Adipose tissue (tissue), 3 donors: ENCODE measurements at regions not wholly inside any gene's neighbourhood (a gene's known extent, or its start where the extent isn't known, plus 50 kb on each side); places are given as distances from the start of the nearest gene placed in this dataset.
"Not testable (repeated sequence)": the region's sequence is repeated elsewhere in the genome, so short reads cannot be mapped to it uniquely, and the experiment has no call there.

Source experiments
- H3K27ac ChIP-seq: one replicate; pipeline ENCODE4 v1.5.1; 2013; ENCODE audit warnings: low read depth, low read length
- WGBS, 3 donors: extraction: QIAGEN DNeasy Blood & Tissue Kit; methylation state at CpG; one replicate each; pipeline ENCODE4 v1.1.7; 2013; 5-methylcytosine and 5-hydroxymethylcytosine counted together
- donor health status: healthy with polysubstance abuse.
- donor health status: Bipolar disorder and iron deficiency.
- donor health status: healthy.

DNA sequence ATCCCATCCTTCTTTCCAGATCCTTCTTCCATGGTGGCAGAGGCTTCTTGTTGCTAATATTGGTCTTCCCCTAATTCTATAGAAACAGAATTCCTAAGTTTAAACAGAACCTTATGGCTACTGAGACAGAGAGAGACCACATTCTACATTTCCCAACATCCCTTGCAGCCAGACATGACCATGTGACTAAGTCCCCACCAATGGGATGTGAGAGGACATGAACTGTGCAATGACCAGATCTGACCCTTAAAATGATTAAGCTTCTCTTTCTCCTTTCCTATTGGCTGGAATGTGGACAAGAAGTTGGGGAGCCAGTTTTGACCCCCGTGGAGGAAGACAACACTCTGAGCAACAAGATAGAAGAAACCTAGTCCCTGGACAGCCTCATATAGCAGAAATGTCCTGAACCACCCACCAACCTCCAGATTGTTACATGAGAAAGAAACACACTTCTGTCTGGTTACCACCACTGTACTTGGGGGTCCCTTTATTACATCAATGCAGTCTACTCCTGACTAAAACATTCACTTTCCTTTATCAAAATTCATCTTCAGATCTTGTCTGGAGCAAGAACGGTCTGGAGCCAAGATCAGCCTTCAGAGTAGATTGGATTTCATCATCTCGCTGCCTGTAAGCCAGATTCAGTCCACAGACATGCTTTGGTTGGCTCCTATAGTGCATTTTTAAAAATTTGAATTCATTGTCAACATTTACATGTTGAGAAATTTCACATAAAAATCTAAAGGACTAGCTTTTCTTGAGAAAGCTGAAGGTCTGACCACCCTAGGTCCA is 183.9 kb downstream of the SHQ1 start:
- WGBS, 3 donors = 77 to 86% (median 80%) methylated on average over 3 of the region's 3 CpGs
- no peak overlapping the region for H3K27ac ChIP-seq

- H3K27ac ChIP-seq = no peak overlapping the region
- WGBS, 3 donors = 78 to 86% (median 80%) methylated on average over 4 of the region's 4 CpGs
These were observed 184.8 kb downstream of the SHQ1 start for GRCh38 chr3:72663429-72663828.

DNA sequence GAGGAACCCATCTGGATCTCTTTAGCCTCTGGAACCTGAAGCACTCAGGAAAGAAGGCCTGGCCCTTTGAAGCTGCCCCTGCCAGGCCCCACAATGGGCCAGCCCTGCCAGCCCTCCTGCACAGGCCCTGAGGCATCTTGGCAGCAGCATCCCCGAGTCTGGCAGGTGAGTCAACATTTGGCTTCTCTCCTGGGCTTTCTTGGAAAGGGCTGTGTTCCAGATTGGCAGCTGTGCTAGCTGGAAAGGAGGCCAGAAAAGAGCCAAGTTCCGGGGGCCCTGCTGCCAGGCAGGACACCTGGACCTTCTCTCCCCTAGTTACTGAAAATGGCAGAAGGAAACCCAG is 187.2 kb downstream of the SHQ1 start:
- no peak overlapping the region for H3K27ac ChIP-seq
- 17 to 59% (median 53%) methylated on average over 2 of the region's 2 CpGs for WGBS, 3 donors

DNA sequence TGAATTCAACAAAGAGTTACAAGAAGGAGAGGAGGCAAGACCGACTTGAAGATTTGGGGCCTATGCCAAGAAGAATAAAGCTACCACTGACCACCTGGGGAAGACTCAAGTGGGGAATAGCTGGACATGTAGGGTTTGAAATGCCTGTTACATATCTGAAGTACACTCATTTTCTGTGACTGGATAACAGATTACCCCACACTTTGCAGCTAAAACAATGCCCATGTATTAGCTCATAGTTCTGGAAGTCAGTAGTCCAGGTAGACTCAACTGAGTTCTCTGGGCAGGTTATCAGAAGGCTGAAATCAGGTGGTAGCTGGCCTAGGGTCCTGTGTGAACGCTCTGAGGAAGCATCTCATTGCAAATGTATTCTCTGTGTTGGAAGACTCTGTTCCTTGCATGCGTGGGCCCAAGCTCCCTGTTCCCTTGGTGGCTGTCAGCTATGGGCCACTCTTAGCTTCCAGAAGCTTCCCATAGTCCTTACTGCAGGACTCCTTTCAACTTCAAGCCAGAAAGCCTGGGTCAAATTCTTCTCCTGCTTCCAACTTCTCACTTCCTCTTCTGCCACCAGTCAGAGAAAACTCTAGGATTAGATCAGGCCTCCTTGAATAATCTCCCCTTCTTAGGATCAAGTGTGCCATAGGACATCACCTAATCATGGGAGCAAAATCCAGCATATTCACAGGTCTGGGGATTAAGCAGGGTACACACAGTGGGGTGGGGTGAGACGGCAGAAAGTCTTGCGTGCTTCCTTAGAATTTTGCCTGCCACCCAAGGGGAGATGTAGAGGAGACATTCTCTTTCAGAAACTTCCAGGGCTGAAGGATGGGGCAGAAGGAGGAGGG is 187.8 kb downstream of the SHQ1 start:
- 87 to 93% (median 89%) methylated on average over 5 of the region's 5 CpGs for WGBS, 3 donors
- no peak overlapping the region for H3K27ac ChIP-seq

DNA sequence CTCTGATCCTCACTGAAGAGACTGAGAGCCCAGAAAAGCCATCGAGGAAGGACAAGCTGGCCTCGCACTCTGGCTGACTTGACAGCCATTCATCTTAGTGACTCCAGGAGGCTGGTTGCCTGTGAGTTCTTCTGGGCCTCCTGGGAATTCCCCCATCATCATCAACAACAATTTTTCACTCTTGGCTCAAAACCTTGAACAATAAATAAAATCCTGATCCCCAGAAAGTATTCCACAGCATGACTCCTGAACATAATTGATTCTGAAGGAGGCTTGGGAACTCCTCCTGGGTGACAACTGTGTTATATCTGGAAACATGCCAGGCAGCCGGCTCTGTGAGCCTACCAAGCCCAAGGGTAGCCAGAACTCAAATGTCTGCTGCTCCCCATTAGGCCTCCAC is 188.6 kb downstream of the SHQ1 start:
- H3K27ac ChIP-seq = no peak overlapping the region
- 51 to 73% (median 69%) methylated on average over 3 of the region's 3 CpGs for WGBS, 3 donors

DNA sequence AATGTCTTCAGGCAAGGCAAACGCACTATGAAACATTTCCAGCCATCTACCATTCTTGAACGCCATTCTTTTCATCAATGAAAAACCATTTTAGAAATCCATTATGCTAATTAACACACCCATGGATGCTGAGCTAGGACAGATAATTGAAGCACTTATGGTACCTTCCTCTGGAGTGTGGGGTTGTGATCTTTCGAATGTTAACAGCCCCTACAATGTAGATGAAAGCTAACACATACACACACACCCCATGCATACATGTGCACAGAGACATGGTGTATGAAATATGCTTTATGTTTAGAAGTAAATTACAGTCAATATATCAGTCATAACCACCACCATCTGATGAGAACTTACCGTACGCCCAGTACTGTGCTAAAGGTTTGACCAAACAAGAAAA is 189.1 kb downstream of the SHQ1 start:
- no peak overlapping the region for H3K27ac ChIP-seq
- WGBS, 3 donors = 94 to 98% (median 96%) methylated on average over 5 of the region's 5 CpGs

DNA sequence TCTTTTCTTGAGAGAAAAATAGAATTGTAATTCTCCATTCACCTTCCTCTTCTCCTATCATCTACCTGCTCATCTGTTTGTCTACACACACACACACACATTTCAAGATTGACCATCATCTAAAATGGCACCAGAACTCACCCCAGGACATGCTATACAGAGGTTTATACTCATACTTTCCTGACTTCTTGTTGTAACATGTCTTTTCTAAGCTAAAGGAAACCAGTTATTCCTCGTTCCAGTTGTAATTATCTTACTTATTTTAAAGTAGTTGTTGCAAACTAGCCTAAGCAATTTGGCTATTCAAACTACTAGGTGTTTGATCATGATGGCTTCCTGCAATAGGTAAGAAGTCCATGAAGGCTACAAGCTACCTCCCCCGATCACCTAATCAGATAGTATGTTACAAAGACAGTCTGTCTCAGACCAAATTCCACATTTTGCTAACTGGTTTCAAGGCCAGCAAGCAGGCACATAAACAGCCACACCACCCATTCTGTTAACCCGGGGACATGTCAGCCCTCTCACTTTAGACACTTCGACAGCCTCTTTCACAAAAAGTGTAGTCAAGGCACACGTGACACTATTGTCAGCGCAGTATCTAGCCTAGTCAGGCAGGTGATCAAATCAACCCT is 189.7 kb downstream of the SHQ1 start:
- 89 to 96% (median 94%) methylated on average over 6 of the region's 6 CpGs for WGBS, 3 donors
- no peak overlapping the region for H3K27ac ChIP-seq

DNA sequence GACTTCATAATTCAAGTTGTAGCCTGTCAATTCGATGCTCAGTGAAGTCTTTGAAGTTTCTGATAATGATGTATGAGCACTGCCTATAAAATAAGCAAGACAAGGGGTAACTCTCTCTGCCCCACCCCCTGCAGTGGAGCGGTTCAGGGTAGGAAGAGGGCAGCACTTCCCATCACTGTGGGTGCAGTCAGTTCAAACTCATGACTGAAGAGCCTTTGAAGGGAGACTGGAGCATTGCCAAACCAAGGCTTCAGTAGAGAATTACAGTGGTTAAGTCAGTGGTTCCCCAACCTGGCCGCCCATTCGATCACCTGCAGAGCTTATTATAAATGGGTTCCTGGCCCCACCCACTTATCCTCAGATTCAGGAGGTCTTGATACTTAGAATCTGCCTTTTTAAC is 190.6 kb downstream of the SHQ1 start:
- no peak overlapping the region for H3K27ac ChIP-seq
- 49 to 65% (median 57%) methylated on average over 4 of the region's 4 CpGs for WGBS, 3 donors

GRCh38 chr3:72655723-72656122 is 192.5 kb downstream of the SHQ1 start:
- 76 to 82% (median 79%) methylated on average over 6 of the region's 6 CpGs for WGBS, 3 donors
- H3K27ac ChIP-seq = no peak overlapping the region

DNA sequence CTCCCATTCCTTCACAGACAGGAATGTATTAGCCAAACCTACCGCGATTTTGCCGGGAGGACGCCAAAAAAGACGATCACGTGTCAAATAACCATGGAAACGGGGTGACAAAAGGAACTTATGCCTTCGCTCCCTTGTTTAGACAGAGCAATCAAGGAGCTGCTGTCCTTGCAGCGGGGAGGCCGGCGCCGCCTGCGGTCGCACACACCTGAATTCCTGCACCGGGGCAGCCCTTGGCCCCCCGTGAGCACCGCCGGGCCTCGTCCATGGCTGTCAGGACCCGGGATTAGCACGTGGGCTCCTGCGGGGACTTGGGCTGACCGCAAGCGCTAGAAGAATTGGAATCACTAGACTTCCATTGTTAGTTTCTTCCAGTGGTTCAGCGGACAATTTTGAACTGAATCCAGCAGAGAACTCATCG is 193.1 kb downstream of the SHQ1 start:
- WGBS, 3 donors = 12 to 25% (median 14%) methylated on average over 26 of the region's 26 CpGs

GRCh38 chr3:72652395-72652794 is 195.8 kb downstream of the SHQ1 start:
- no peak overlapping the region for H3K27ac ChIP-seq
- WGBS, 3 donors = 64 to 90% (median 71%) methylated on average over 3 to 4 of the region's 4 CpGs

More for the DNA sequence above, 193.1 kb downstream of the SHQ1 start:
- H3K27ac ChIP-seq = no peak overlapping the region

- 98 to 99% (median 99%) methylated on average over 2 of the region's 2 CpGs for WGBS, 3 donors
- no peak overlapping the region for H3K27ac ChIP-seq
These were observed 196.7 kb downstream of the SHQ1 start for GRCh38 chr3:72651498-72651897.

GRCh38 chr3:72646263-72646662 is 202.0 kb downstream of the SHQ1 start:
- no peak overlapping the region for H3K27ac ChIP-seq
- WGBS, 3 donors = 41 to 89% (median 63%) methylated on average over 2 of the region's 2 CpGs

GRCh38 chr3:72643635-72644034 is 204.6 kb downstream of the SHQ1 start:
- H3K27ac ChIP-seq = not testable (repeated sequence)
- WGBS, 3 donors = 94 to 96% (median 95%) methylated on average over 7 to 8 of the region's 8 CpGs

DNA sequence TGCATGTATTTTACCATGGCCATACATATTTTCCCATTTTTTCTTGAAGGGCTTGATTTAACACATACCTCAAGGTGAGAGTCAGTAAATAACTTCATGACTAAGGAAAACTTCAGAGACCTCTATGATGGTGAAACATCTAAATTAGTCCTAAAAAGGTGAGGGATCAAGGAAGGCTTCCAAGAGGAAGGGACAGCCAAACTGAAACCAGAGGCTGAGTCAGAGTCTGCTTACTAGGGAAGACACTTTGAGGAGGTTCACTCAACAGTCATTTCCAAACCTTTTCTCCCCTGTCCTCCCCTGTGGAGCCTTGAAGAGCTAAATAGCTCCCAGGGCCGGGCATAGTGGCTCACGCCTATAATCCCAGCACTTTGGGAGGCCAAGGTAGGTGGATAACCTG is 206.6 kb downstream of the SHQ1 start:
- 90 to 92% (median 90%) methylated on average over 2 of the region's 2 CpGs for WGBS, 3 donors
- H3K27ac ChIP-seq = no peak overlapping the region

DNA sequence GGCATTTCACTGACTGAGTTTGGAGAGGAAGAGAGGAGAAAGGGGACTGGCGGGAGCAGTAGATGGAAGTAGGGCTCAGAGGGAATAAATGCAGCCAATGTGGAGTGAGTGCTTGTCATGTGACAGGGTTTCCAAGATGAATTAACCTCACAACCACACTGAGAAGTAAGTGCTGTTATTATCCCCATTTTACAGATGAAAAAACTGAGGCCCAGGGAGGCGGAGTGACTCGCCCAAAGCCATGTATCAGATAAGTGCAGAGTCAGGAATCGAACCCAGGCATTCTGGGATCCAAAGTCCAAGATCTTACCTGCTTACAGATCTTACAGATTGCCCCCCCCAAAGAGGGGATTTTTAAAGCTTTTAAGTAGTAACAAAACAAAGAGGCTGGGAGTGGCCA is 207.2 kb downstream of the SHQ1 start:
- no peak overlapping the region for H3K27ac ChIP-seq
- 90 to 94% (median 93%) methylated on average over 4 of the region's 4 CpGs for WGBS, 3 donors

DNA sequence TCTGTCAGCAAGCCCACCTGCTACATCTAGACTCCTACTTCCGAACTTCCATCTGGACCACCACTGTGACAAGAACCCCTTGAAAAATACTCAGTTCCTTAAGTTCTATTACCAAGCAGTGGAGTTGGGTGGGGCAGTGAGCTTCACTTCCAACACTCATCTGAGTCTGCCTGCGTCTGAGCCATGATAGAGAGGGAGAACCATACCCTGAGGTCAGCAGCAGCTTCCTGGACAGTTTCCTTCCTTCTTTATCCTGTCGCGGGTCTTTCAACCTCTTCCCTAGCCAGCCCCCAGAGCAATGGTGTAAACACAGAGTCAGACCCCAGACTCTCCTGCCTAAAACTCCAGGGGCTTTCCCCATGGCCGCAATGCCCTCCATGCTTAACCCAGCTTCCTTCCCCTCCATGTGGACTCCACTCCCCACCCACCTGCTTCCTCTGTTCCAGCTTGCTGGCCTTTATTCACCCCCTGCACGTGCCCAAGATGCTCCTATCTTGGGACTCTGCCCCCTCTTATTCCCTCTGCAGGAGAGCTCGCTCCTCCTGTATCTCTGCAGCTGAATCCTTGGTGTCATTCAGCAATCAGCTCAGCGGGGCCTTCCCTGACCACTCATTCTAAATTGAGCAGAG is 211.2 kb downstream of the SHQ1 start:
- no peak overlapping the region for H3K27ac ChIP-seq
- 40 to 78% (median 43%) methylated on average over 8 of the region's 8 CpGs for WGBS, 3 donors

DNA sequence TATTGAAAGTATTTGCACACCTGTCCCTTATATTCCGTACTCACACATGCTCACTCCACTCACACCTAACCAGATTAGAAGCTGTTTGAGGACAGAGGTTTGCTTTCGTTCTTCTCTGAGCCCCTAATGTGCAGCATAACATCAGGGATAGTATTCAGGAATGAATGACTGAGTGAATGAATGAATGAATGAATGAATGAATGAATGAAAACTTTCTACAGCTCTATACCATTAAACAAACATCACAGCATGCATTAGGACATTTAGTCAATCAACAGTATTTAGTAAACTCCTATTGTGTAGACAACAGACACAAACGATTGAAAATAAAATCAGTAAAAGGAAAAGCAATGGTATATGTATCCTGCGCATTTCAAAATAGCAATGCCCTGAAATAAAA is 212.7 kb downstream of the SHQ1 start:
- H3K27ac ChIP-seq = no peak overlapping the region
- WGBS, 3 donors = 88 to 95% (median 92%) methylated on average over 4 of the region's 4 CpGs

- H3K27ac ChIP-seq = no peak overlapping the region
- 90 to 93% (median 91%) methylated on average over 2 of the region's 2 CpGs for WGBS, 3 donors
These were observed 214.1 kb downstream of the SHQ1 start for GRCh38 chr3:72634128-72634527.
